HG02973 (cell line): ENCODE measurements at regions not wholly inside any gene's neighbourhood (a gene's known extent, or its start where the extent isn't known, plus 50 kb on each side); places are given as distances from the start of the nearest gene placed in this dataset.

ENCODE experiments used
- ATAC-seq: cut with Tn5 transposase; IDR thresholded peaks from one replicate; pipeline ENCODE4 v1.9.1; 2021; ENCODE audit warnings: moderate library complexity; ENCODE audit not compliant: unreplicated experiment

DNA sequence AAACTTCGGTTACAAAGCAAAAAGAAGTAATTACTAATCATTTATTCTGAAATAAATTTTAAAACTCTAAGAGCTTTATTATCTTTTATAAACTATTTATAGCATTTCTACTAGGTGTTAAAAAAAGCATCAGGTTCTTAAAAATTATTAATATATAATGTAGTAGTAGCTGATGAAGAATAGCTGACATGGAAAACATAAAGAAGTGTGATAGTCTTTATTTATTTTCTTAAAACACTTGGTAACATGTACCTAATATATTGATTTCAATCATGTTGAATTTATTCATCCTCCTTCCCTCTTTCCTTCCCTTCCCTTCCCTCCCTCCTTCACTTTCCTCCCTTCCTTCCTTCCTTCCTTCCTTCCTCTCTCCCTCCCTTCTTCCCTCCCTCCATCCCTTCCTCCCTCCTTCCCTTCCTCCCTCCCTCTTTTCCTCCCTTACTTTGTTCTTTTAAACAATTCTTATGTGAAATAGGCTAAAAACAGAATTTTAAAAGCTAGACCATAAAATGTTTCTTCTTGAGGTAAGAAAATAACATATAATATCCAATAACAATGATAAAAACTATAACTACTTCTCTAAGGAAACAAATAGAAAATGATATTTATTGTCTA is 913.9 kb upstream of the MAP3K7 start:
- no peak for ATAC-seq

DNA sequence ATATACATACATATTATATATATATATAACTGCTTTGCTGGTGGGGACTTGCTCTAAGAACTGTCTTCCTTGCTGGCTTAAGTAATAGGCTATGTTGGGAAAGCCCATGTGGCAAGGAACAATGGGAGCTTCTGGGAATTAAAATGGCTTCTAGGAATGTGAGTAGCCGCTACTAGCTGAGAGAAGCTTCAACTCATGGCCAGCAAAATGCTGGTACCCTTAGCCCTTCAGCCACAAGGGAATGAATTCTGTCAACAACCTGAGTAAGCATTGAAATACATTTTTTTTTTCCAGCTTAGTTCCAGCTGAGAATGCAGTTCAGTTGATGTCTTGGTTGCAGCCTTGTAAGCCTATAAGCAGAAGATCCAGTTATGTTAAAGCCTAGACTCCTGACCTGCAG is 911.7 kb upstream of the MAP3K7 start:
- ATAC-seq = no peak

DNA sequence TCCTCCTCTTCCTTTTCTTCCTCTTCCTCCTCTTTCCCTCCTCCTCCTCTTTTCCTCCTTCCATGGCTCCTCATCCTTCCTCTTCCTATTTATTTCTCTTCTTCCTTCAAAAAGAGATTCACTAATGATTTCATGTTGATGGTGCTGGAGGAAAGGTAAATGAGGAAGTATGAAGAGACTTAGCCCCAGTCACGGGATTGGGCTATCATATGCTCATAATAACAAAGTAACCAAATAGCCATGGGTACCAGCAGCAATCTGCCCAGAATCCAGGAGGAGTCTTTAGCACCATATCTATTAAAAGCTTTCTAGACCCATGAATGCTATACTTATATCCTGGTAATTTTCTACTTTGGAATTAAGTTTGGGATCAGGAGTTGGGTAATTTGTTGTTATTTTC is 910.9 kb upstream of the MAP3K7 start:
- ATAC-seq = no peak

DNA sequence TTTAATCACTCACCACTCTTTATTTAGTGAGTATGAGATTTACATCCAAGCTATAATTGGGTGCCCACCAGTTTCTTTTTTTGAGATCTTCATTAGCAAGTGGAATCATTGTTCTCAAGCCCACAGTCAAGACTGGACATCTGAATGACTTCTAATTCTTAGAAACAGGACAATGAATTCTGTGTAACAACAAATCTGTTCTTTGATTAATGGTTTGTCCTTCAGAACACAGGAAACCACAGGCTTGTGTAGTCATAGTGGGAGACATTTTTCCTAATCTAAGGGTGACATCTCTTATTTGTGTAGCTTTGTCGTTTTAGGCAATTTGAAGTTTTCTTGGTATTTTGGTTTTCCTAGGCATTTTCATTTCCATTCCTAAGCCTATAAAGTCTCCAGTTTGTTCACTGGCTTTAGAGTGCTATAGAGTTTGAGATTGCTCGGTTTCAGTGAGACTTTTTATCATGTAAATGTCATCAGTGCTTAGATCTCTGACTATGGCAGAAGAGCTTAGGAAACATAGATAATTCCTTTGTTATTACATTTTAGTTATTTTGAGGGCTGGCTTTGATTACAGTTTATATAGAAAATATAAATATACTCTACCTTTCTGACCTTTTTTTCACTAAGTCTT is 903.9 kb upstream of the MAP3K7 start:
- ATAC-seq = no peak

DNA sequence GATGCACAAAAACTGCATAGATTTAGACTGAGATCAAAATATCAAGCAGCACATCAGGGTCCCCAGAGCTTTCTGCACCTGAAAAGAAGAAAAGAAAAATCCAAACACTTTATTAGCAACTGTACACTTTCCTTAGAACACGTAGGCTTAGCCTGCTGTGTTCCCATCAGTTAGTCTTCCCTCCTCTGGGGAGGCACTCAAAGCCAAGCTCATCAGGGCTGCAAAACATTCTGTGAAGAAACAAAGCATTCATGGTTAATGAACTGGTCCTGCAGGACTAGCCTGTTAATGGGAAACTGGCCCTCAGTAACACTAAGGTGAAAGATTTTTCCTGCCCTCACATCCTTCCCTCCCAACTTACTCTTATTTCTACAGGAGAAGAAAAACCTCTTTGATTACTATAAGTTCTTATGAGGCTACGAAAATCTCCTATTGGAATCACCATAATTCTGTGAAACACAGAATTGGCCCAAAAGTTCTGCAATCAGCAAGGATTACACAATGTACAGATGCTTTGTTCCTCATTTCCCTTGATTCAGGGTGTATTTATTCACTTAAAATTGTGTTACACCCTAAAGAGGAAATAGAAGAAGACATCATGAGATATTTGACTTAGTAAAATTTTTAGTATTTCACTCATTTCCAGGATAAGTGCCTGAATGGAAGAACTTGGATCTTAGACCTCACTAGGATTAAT is 901.0 kb upstream of the MAP3K7 start:
- no peak for ATAC-seq

DNA sequence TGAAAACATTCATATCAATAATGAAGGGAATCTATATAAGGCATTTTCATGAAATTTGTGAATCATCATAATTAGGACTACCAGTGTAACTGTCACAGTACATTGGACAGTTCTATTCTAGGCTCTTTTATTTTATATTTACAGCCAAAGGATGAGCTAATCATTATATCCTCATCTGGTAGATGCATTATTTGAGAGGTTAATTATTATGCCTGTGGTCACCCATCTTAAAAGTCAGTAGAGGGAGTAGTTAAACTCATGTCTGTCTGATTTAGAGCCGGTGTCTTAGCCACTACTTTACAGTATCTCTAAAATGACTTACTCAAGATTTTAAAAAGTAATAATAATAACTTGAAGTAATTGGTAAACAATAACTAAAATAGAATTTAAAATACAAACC is 899.3 kb upstream of the MAP3K7 start:
- ATAC-seq = no peak

DNA sequence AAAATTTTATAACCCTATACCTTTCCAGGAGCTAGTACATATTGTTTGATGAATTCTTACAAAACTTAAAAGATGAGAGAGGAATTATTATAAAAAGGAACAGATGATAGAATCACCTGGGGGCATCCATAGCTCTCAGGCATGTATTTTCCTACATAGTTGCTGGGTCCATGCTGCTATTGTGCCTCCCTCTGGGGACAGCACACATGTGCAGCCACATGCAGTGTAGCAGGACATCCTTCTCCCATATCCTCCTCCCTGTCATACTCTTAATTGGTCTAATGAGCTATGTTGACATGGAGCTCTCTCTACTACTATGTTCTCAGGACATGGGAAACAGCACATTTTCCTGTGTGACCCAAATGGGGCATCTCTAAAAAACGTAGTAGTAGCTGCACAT is 898.2 kb upstream of the MAP3K7 start:
- no peak for ATAC-seq

DNA sequence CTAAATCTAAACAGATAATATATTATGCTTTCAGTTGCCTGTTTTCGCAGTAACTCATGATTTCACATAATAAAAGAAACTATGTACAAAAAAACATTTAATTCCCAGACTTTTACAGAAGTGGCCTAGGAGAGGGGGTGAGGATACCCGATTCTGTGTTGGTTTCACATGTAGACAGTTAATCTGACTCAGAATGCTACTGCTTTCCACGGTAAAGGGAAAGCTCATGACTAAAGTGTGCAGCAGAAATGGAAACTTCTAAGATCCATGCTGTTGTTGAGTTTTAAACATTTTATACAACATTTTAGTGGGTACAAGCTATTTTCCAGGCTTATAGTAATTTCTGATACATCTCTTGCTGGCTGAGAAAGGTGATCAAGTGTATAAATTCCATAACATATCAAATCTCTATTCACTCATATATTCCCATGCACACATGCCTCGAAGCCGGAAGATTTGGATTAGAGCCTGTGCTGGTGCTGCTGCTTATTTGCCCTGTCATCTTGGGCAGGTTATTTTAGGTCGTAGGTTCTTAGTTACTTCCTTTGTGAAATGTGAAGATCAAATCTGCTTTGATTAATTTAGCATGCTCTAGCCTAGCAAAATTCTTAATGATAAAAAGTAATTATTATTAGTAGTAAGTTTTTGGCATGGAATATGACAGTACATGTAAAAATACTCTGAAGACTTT is 896.7 kb upstream of the MAP3K7 start:
- peak; percentile 37 for ATAC-seq

DNA sequence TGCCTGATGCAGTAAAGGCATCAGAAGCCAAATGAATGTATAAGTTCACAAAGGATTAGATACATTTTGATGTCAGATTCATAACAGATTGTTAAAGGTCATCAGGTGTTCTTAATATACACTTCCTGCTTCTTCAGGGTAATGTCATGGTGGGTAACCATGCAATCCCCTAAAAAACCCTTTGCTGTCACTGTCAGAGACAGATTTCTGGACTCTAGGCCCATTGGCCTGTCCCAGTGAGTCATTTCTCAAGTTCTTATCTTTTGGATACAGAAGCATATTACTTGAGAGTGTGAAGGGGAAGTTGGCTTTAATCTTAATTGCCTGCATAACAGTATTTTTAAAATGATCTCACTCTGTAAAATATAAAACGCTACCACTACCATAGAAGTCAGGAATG is 895.6 kb upstream of the MAP3K7 start:
- ATAC-seq = peak; percentile 85

DNA sequence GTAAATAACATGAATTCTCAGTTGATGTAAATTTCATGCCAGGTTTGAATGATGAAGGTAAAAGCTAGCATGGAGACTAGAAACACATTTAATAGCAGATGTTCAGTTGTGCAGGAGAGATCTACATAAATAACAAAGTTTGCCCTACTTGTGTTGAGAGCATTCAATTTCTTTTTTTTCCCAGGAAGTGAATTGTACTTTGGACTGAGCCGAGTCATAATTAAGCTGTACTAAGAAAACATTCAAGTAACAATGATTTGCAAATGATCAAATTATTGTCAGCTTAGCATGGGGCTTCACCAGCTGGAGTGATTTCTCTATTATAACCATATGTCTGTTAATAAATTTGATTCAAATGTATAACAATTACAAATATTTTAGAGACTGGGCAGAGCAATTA is 893.5 kb upstream of the MAP3K7 start:
- no peak for ATAC-seq

DNA sequence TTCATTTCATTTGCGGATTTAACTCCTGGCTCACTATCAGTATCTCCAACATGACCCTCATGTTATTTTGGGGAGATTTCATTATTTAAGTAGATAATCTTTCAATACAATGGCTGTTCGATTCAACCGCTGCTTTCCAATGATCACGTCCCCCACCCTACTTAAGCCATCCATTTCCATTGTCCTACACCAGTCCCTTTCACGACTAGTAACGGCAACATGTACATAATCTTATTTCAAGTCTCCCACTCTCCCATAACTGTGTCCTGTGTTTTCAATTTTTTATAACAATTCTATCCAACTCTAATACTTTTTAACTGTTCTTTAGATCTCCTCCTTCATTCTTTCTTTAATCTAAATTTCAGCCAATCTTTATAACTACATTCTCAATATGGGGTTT is 890.8 kb upstream of the MAP3K7 start:
- no peak for ATAC-seq

DNA sequence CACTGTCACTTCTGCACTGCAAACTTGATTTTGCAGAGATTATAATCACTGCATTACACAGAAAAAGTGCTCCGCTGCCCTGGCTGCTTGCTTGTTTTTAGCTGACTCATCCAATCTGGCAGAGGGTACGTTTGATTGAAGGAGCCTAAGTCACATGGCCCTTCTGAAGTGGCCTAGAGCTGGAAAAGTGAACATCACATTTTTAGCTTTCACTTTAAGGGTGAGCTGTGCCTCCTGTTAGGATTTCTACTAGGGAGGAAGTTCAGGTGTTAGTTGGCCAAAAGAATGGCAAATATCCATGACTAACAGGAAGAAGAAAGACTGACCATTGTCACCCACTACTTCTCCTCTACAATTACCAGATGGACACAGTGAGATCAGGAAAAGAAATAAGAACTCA is 889.1 kb upstream of the MAP3K7 start:
- peak; percentile 69 for ATAC-seq

DNA sequence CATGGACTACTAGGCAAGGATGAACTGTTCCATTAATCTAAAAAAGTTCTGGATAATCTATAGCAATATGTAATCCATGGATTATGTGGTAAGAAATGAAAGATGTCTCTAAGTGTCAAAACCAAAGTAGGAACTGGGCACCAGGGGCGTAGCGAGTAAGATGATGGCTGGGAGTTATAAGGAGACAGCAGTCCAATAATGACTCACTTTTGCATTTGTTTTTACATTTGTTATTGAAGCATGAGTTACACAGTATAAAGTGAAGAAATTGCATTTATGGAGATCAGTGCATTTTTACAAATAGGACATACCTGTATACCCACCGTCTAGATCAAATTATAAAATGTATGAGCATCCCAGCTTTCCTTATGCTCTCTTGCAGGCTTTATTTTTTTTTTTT is 878.5 kb upstream of the MAP3K7 start:
- no peak for ATAC-seq

DNA sequence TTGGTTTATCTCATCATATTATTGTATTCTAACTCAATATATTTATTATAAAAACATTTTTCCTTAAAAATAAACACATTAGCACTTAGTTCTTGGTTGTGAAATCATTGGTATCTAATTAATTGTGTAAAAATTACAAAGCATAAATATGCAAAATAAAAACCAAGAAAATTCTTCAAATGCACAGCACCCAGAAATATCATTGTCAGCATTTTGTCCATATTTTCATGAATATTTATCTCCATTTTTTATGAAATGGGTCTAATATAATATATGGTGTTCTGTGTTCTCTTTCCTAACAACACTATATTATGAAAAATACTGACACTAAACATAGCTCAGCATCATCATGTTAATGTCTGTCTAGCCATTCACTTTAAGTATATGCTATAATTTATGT is 877.8 kb upstream of the MAP3K7 start:
- no peak for ATAC-seq

DNA sequence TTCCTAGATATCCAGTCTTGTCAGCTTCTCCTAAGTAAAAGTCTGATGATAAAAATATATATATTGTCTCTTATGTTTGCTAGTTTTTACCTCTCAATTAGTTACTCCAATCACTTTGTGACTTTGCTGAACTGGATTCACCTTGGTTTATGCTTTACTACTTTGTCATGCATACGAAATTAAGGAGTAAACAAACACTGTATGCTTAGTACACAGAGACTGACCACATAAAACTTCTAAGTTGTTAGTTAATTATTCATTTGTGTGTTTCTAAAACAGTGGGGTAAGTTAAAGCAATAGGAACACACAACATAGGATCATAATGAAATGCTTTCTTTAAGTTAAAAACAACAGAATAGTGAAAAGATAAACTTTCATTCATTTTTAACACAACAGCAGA is 877.3 kb upstream of the MAP3K7 start:
- peak; percentile 60 for ATAC-seq

DNA sequence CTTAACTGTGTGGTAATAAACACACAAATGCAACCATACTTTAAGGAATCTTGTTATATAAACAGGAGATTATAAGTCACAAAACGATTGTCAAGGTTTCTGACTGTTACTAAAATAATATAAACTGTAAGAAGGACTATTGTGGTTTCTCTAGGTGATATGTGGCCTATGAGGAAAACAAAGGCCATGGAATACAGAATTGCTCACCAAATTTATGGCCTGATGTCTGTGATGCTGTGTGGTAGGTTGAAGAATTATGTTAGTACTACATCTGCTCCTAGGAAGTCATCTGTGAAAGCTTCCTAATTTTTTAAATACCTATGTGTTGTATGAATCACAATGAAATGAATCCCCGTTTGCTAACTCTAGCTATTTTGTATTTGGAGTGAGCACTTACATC is 875.4 kb upstream of the MAP3K7 start:
- no peak for ATAC-seq

DNA sequence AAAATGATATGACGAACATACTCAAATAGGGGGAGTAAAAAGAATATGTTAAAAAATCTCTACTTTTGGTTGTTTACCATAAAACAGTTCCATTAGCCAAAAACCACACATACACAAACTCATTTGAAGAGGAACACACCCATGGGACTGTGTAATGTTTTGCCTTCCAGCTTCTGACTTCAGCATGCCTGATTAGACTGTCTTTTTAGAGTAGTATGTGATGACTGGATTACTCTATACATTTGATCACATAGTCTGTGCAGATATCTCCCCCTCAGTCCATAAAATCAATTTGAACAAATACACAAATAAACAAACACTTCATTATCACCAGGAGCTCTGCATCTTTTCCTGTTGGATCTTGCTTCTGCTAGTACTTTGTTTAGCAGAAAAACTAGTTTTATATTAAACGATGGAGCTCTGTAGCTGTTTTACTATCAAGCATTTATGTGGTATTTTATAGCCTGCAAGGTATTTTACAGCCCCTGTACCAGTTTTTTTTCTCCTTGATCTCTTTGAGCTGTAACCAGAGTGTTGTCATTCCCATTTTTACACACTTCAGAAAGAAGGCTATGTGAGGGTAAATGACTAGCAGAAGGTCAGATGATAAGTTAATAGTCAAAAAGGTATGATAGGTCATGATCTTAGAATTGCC is 866.5 kb upstream of the MAP3K7 start:
- ATAC-seq = no peak

DNA sequence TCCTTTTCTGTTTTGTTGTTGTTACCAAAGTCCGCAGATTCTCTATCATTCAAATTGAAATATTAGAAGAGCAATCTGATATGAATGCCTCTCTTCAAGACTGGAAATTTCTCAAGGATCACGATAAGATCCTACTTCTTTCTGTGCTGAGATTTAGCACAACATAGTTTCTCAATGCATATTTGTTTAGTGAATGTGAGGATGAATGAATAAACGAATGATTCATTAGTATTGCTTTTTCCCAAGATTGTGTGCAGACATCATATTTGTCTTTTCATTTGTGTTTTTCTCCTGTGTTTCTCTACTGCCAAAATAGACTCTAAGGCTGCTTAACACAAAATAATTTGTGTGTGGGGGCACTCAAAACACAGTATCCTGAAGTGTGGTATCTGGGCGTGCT is 862.7 kb upstream of the MAP3K7 start:
- ATAC-seq = no peak

DNA sequence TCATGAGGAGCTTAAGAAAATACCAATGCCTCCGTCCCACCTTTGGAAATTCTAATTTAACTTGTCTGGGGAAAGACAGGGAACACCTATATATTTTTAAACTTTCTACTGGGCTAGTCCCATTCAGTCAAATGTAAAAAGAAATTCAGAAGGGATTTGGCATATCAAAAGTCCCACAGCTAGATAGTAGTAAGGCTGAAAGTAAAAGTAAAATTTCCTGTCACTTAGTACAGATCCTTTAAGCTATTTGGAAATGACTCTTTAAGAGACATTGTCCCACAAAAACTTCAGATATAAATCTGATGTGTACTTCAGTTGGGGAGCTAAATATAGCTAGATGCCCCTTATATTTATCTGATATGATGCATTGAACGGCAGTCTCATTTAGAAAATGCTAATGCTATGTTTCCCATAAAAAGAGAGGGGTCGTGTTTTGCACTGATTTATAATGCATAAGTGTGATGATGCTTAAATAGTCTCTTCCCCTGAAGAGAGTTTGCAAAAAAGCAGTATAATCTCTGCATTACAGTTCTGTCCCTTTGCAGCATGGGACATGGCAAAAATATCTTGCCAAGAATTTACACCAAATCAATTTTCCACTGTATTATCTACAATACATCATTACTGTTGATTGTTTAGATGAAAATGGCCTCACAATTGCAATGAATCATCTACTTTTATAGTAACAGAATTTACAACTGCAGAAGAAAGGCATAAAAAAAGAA is 860.8 kb upstream of the MAP3K7 start:
- ATAC-seq = no peak

DNA sequence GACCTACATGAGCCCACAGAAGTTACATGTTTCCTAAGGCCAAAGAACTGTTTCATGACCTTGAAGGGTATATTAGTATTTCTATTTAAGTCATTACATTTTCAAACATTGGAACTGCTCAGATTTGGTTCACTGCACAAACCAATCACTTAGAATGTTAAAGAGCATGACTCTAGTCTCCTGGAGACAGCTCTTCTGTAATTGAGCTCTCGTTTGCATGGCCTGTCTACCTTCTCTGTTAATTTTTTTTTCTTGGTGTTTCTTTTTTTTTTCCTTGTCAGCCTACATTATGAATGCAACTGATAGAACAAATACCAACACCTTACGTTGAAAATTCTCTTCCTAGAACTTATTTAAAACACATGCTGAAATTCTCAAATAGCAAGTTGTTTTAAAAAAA is 860.2 kb upstream of the MAP3K7 start:
- ATAC-seq = no peak

DNA sequence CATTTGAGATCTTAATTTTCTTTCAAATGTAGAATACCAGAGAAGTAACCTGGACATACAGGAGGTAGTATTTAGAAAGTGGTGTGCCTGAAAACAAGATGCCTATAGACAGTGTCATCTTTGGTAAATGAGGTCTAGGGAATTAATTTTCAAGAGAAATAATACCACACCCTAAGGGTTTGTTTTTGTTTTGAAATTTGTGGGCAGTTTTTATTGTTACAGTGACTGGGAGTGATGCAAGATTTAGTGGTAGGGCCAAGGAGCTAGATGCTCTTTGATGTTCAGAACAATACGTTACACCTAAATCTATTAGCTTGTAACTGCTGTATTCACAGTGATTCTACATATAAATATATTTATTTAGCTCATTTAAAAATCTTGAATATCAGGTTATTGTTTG is 856.5 kb upstream of the MAP3K7 start:
- no peak for ATAC-seq
